ENCODE measurements at regions not wholly inside any gene's neighbourhood (a gene's known extent, or its start where the extent isn't known, plus 50 kb on each side); places are given as distances from the start of the nearest gene placed in this dataset.

DNA sequence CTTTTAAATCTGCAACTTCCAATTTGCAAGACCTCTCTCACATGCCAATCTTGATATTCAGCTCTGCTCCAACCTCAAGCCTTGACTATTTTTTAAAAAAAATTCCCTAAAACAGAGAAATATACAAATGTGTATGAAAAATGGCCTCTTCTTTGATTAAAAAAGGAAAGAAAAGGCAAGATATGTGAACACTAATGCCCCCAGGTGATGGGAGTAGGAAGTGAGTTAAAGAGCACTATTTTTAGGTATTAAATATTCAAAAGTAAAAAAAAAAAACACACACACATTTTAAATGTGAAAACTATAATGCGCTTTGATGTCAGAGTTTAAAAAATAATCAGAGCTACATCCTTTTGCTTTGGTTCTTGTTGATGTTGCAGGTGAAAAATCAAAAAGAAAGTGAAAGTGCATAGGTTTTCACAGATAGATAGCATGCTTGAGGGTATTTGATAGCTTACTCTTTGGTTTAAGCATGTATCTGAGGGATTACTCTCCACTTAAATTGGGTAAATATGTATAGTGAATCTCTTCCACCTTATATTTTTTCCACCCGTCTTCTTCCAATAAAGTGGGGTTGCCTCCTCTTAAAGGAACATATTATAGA is 406.0 kb upstream of the POU3F3 start:
- no peak for DNase-seq (ENCODE audit: low spot score)

GRCh38 chr2:104448661-104449440 is 405.1 kb upstream of the POU3F3 start:
- no peak for DNase-seq (ENCODE audit: low spot score)

DNA sequence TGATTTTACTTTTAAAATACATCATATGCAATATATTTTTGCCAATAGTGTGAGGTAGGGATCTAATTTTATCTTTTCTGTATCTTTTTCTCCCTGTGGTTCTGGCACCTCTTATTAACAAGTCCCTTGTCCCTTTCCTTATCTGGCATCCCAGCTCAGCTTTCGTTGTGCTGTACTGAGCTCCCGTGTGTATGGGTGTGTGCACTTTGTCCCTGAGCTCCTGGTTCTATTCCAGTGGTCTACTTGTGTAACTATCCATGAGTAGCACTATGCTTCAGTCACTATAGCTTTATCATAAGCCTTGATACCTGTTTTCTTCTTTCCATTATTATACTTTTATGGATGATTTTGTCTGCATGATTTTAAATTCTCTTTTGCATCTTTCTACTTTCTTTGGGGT is 401.4 kb upstream of the POU3F3 start:
- no peak for DNase-seq (ENCODE audit: low spot score)

- no peak for DNase-seq (ENCODE audit: low spot score)
Measured at GRCh38 chr2:104462731-104463130, 391.2 kb upstream of the POU3F3 start.

DNA sequence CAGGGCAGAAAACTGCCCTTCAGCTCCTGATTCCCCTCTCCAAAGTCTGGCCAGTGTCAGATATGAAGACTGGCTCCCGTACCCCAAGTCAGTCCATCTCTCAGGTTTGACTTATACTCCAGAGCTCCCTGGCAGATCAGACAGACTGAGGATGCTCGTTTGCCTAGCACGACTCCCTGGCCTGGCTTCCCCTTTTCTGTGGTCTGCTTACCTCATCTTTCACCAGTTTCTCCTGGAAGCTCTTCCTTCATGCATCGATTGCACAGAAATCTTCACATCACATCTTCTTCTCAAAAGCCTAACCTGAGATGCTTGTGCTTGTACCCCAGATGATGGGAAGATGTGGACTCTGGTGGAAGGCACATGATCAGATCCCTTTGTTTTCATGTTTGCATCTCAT is 387.9 kb upstream of the POU3F3 start:
- no peak for DNase-seq (ENCODE audit: low spot score)

- no peak for DNase-seq (ENCODE audit: low spot score)
Measured at GRCh38 chr2:104468846-104469245, 385.1 kb upstream of the POU3F3 start.

DNA sequence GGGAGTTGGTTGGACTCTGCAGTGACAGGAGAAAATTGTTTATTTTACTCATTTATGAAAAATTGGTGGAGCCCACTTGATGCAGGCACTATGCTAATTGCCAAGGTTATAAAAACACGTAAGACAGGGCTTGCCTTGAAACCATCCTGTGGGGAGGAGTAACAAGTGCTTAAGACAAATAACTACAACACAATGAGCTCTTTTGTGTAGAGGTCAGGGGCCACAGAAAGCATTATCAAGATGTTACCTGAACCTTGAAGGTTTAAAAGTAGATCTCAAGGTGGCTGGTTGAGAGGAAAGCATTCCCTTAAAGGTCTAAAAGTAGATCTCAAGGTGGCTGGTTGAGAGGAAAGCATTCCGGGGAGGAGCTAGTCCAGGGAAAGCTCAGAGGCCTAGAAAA is 381.8 kb upstream of the POU3F3 start:
- no peak for DNase-seq (ENCODE audit: low spot score)

GRCh38 chr2:104473546-104473945 is 380.4 kb upstream of the POU3F3 start:
- DNase-seq (ENCODE audit: low spot score), result no peak

- no peak for DNase-seq (ENCODE audit: low spot score)
Measured at GRCh38 chr2:104474716-104475115, 379.2 kb upstream of the POU3F3 start.

GRCh38 chr2:104476075-104476474 is 377.8 kb upstream of the POU3F3 start:
- DNase-seq (ENCODE audit: low spot score), result no peak

DNA sequence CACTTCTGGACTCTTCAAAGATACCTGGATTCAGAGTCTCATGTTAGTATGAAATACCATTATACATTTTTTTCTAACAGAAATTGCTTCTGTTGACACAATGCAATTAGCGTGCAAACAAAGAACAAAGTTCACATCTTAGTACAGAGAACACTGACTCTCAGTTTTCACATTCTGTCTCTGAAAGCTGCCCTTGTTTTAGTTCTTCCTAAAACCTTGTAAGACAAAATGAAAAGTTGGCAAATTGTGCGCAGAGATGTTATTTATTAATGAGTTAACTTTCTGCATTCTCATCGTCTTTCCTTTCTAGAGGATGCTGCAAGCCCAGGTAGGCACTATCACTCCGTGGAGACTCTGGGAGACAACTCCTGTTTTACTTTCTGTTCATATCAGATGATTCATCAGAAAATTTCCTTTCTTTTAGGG is 377.3 kb upstream of the POU3F3 start:
- DNase-seq (ENCODE audit: low spot score), result no peak

DNA sequence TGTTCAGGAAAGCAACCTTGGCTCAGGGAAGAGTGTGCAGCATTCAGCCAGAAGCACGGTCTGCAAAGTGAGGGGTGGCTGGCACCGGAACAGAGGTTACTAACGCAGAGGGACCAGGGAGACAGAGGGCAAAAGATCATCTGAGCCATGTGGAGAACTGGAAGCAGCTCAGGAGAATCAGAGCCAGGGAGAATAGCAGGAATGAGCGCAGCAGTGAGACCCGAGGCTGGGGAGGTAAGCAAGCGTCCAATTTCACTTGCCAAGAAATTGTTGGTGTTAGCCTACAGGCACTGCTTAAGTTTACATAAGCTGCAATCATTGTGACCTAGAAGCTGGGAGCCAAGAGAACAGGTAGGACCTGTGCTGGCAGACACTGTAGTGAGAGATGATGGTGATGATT is 372.6 kb upstream of the POU3F3 start:
- DNase-seq (ENCODE audit: low spot score), result no peak

DNA sequence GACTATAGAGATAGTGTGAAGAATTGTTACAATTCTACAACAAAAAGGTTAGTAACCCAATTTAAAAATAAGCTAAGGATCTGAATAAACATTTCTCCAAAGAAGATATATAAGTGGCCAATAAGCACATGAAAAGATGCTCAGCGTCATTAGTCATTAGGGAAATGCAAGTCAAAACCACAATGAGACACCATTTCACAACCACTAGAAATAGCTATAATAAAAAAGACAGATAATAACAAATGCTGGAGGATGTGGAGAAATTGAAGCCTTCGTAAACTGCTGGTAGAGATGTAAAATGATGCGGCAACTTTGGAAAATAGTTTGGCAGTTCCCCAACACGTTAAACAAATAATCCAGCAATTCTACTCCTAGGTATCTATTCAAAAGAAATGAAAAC is 366.5 kb upstream of the POU3F3 start:
- no peak for DNase-seq (ENCODE audit: low spot score)

GRCh38 chr2:104493698-104494097 is 360.2 kb upstream of the POU3F3 start:
- DNase-seq (ENCODE audit: low spot score), result no peak

DNA sequence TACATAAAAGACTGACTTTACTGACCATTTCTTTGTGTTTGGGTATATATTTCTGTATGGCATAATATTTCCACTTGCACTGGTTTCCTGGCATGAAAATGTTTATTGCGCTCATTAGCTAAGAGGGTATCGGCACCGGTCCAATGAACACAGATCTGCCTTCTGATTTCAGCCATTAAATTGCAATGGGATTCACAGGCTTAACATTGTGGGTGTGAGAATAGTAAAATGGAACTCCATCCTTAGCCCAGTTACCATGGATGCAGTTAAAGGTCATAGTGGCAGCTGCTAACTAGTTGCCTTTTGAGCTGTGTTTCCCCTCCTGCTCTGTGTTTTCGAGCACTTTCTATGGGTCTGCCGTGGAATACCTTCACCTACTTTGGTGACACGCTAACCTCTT is 352.6 kb upstream of the POU3F3 start:
- no peak for DNase-seq (ENCODE audit: low spot score)

GRCh38 chr2:104501929-104502328 is 352.0 kb upstream of the POU3F3 start:
- DNase-seq (ENCODE audit: low spot score), result no peak

DNA sequence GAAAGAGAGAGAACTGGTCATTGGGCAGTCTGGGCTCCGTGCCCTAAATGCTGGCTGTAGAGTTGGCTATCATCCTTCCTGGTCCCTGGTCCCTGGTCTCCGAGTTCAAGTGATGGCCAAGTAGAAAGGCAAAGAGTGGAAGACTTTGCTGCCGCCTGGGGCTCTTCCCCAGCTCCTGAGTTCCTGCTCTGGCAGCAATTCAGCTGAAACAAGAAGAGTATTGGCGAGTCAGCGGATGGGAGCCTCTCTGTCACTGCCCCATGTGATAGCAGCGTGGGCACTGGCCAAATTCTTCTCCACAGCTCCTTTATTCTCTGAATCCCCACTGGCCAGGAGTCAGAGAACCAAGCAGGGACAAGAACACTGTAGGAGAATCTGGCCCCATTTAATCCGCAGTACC is 351.0 kb upstream of the POU3F3 start:
- DNase-seq (ENCODE audit: low spot score), result no peak

GRCh38 chr2:104504331-104505073 is 349.4 kb upstream of the POU3F3 start:
- no peak for DNase-seq (ENCODE audit: low spot score)

DNA sequence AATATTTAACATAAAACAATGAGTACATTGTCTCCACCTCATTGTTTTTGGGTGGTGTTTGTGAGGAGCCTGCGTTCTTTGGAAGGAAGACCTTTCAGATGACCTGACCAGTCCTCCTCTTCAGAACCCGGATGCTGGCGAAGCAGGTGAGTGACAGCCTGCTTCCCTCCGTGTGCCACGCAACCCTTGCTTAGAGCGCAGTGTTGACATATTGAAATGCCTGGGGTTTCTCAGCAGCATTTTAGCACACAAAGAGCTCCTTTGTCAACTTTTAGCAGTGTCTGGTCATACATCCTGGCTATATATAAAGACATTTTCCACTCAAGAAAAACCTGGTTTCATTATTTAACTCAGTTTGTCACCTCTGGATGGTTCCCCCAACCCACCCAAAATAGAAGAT is 335.7 kb upstream of the POU3F3 start:
- DNase-seq (ENCODE audit: low spot score), result no peak

- DNase-seq (ENCODE audit: low spot score), result no peak
Measured at GRCh38 chr2:104521247-104521646, 332.7 kb upstream of the POU3F3 start.

GRCh38 chr2:104523921-104524320 is 330.0 kb upstream of the POU3F3 start:
- DNase-seq (ENCODE audit: low spot score), result no peak

DNA sequence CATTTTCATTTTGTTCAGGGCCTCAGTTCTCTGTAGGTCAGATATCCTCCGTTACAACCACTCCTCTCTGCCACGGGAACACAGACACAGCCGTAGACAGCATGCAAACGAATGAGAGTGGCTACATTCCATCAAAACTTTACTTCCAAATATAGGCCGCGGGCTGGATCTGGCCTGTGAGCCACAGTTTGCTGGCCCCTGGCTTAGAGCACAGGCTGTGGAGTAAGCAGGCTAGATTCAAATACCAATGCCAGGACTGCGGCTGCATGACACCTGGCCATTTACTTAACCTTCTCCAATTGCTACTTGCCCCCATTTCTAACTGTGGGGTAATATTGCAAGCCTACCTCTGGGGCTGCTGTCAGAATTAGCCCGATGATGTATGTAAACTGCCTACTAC is 325.8 kb upstream of the POU3F3 start:
- no peak for DNase-seq (ENCODE audit: low spot score)

DNA sequence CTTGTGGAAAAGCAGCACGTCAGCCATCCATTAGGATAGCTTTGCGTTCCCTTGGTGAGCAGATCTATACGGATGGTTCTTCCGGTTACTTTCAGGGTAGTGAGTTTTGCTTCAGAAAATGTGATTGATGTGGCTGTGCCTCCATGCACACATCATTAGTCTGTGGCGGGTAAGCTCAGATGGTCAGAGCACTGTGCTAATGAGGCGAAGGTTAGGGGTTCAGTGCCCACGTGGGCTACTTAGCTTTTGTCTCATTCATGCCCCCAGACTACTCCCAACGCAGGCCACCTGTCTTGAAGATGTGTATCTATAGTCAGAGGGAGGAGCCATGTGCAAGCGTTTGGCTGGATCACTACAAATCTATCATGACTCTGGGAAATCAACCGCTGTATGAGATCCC is 322.8 kb upstream of the POU3F3 start:
- no peak for DNase-seq (ENCODE audit: low spot score)
